B cell (primary cell): ENCODE measurements at regions not wholly inside any gene's neighbourhood (a gene's known extent, or its start where the extent isn't known, plus 50 kb on each side); places are given as distances from the start of the nearest gene placed in this dataset.

ENCODE experiments used
- EZH2 ChIP-seq: IDR thresholded peaks from 2 replicates; pipeline ENCODE4 v1.6.1; 2012; ENCODE audit warnings: borderline replicate concordance, low read depth, mild to moderate bottlenecking, moderate library complexity, low read length; ENCODE audit not compliant: insufficient read depth, poor library complexity, severe bottlenecking
- TF ChIP-seq, protein P1 (sequence below): fragments of 200-600 bp; IDR thresholded peaks from one replicate; pipeline ENCODE4 v1.8.0; 2022; ENCODE audit warnings: antibody characterized with exemption, mild to moderate bottlenecking

DNA sequence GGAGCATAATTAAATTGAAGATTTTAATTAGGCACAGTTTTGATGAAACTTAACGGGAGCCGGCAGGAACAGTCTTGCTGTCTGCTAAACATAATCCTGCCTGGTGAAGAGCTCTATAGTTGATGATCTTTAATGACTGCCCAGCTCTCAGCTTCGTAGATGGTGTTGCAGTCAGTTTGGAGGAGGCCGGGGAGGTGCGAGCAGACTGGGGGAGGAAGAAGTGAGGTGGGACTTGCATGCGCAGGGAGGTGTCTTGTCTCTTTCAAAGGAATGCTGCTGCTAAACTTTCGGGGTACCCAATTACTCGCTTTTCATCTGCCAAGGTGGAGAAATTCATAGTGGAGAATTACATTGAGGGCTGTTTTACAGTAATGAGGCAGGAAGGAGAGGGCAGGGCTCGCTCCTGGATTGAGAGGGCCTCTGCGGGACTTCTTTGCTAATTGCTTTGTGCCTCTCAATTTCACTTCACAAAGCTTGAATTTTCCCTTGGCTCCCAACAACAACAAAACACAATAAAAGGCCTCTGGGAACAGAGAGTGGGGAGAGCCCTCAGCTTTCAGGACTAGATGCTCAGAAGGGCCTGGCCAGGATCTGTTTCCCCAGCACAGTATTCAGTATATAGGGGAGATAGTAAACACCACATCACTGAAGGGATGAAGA lies 257.9 kb upstream of the ADRA1B start:
- TF ChIP-seq, protein P1, sequence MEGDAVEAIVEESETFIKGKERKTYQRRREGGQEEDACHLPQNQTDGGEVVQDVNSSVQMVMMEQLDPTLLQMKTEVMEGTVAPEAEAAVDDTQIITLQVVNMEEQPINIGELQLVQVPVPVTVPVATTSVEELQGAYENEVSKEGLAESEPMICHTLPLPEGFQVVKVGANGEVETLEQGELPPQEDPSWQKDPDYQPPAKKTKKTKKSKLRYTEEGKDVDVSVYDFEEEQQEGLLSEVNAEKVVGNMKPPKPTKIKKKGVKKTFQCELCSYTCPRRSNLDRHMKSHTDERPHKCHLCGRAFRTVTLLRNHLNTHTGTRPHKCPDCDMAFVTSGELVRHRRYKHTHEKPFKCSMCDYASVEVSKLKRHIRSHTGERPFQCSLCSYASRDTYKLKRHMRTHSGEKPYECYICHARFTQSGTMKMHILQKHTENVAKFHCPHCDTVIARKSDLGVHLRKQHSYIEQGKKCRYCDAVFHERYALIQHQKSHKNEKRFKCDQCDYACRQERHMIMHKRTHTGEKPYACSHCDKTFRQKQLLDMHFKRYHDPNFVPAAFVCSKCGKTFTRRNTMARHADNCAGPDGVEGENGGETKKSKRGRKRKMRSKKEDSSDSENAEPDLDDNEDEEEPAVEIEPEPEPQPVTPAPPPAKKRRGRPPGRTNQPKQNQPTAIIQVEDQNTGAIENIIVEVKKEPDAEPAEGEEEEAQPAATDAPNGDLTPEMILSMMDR, result no peak
- TF ChIP-seq EZH2, result no peak
